Upper lobe of left lung (tissue), 4 donors: ENCODE measurements at regions not wholly inside any gene's neighbourhood (a gene's known extent, or its start where the extent isn't known, plus 50 kb on each side); places are given as distances from the start of the nearest gene placed in this dataset.

Experiments used
- POLR2AphosphoS5 ChIP-seq, 2 donors: sonication (generic); formaldehyde crosslinking; IDR thresholded peaks; one replicate each; pipeline ENCODE4 v1.5.1; 2017; ENCODE audit warnings: antibody characterized with exemption in 2 of 2
- TF ChIP-seq, protein P1 (sequence below), 6 experiments: fragments of 450-650 bp in 4 of 6; fragments of 200-600 bp in 2 of 6; sonication (generic) in 2 of 6; IDR thresholded peaks; one replicate each; pipeline ENCODE4 v1.5.1; 2016 to 2019; ENCODE audit warnings: antibody characterized with exemption in 6 of 6

DNA sequence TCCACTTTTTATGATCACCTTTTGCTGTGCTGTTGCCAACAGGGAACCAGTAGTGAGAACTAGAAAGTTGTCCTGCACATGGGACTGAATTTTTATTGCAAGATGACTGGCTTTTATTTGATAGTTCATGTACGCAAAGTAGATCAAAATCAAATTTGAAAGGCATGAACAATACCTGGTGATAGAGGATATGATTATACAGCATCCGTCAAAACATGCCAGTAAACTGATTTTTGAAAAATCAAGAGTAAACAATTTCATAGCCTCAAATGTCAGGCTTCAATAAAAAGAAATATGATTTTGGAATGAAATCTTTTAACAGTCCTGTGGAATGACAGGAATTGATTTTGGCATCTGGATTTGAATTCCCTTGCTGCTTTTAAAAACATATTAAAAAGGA lies 219.6 kb upstream of the LRRN1 start:
- TF ChIP-seq POLR2AphosphoS5 (IDR thresholded peaks at IDR 0.05): no peak
- TF ChIP-seq, protein P1, sequence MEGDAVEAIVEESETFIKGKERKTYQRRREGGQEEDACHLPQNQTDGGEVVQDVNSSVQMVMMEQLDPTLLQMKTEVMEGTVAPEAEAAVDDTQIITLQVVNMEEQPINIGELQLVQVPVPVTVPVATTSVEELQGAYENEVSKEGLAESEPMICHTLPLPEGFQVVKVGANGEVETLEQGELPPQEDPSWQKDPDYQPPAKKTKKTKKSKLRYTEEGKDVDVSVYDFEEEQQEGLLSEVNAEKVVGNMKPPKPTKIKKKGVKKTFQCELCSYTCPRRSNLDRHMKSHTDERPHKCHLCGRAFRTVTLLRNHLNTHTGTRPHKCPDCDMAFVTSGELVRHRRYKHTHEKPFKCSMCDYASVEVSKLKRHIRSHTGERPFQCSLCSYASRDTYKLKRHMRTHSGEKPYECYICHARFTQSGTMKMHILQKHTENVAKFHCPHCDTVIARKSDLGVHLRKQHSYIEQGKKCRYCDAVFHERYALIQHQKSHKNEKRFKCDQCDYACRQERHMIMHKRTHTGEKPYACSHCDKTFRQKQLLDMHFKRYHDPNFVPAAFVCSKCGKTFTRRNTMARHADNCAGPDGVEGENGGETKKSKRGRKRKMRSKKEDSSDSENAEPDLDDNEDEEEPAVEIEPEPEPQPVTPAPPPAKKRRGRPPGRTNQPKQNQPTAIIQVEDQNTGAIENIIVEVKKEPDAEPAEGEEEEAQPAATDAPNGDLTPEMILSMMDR (IDR thresholded peaks at IDR 0.05): no peak
